ENCODE measurements at regions not wholly inside any gene's neighbourhood (a gene's known extent, or its start where the extent isn't known, plus 50 kb on each side); places are given as distances from the start of the nearest gene placed in this dataset.

DNA sequence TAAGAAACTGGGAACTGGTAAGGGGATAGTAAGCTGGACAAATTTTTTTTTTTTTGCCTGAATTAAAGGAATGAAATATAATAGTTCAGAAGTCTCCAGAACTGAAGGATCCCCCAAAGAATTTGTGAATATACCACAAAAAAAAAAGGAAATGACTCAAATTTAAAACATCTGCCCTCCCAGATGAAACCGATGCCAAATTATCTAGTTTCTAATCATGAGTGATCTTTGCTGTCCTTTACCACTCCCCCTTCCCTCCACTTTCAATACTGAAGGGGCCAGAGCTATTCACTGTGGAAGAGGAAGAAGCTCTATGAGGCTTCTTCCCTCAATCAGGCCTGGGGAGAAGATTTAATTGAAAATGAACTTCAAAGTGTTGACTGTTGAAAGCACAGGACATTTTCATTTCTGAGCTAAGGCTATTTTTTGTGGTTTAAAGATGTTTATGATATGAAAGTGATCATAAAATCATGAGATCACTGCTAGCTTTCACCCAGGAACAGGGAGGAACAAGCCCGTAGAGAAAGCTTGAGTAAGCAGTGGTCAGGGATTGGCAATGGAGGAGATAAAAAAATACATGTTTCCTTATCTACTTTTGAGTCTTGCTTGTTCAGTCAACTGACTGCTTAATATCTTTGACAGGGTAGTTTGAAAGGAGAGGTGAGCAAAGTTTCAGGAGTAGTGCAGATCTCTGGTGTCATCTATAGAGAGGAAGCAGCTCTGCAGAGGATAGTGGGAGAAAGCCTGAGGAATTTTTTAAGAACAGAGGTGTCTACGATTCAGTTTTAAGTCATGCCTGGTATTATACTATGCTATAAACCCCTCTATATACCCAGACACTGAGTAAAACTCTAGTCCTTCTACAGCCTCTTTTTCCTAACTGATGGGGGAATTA is 409.5 kb upstream of the FIGN start:
- no peak overlapping the region for H3K4me3 ChIP-seq (ENCODE audit: extremely low read depth in 1 of 4, insufficient read depth in 2 of 4, low read depth in 3 of 4, low read length in 4 of 4)
- H3K79me1 ChIP-seq (ENCODE audit: low read depth, low read length): no peaks in the 10 kb centered on the region
- ChIA-PET POLR2A (ENCODE audit: partially characterized antibody) (no interaction called here), CTCF (ENCODE audit: partially characterized antibody) (interaction anchor here (1.0 to 1.6 kb wide), 2 partner anchors 20 to 84 kb away, joined by 3 to 4 read pairs; no protein-coding TSS in a partner anchor)
- no peaks in the 10 kb centered on the region for H3K4me1 ChIP-seq (replicated peaks in 1 of 4; ENCODE audit: control insufficient read depth in 3 of 4, insufficient read depth in 4 of 4, low read length in 3 of 4)
- H3K23ac ChIP-seq (ENCODE audit: insufficient read length): no peak overlapping the region
- no peak for DNase-seq (ENCODE audit: low read depth in 1 of 2, low spot score in 2 of 2)
- no peak overlapping the region for H4K5ac ChIP-seq (ENCODE audit: insufficient read length, low read depth, low read length)
- 94% methylated on average over 3 of the region's 3 CpGs; no CpG with 5 or more reads in 1 of the 2 experiments for WGBS, 2 experiments (ENCODE audit: extremely low coverage in 1 of 2, insufficient coverage in 1 of 2, insufficient read length in 1 of 2, insufficient replicate concordance in 2 of 2, low coverage in 1 of 2, low lambda C conversion rate in 2 of 2, missing lambda C conversion rate in 1 of 2)
- no peaks in the 10 kb centered on the region for H3K27me3 ChIP-seq (replicated peaks in 1 of 4; ENCODE audit: control insufficient read depth in 3 of 4, extremely low read depth in 1 of 4, insufficient read depth in 3 of 4, low read length in 3 of 4)
- no peak overlapping the region for H2BK12ac ChIP-seq (ENCODE audit: low read depth, low read length)
- no peak overlapping the region for H3K56ac ChIP-seq (replicated peaks; ENCODE audit: insufficient read length, low read depth, low read length)
- no peak overlapping the region for H3K9ac ChIP-seq (replicated peaks in 1 of 4; ENCODE audit: extremely low read depth in 1 of 4, low read depth in 3 of 4, low read length in 3 of 4)
- no peak overlapping the region for H3K27ac ChIP-seq (ENCODE audit: low read depth, low read length)
- H2BK120ac ChIP-seq (replicated peaks; ENCODE audit: low read depth, low read length): no peak overlapping the region
- no peak overlapping the region for H2BK15ac ChIP-seq (ENCODE audit: low read length)
- no peak overlapping the region for H4K91ac ChIP-seq (replicated peaks; ENCODE audit: insufficient read length, low read length)
- H3K36me3 ChIP-seq (ENCODE audit: control insufficient read depth in 2 of 4, insufficient read depth in 4 of 4, low read length in 3 of 4): no peaks in the 10 kb centered on the region
- no peak overlapping the region for H2BK20ac ChIP-seq (ENCODE audit: low read length)
- H3K18ac ChIP-seq (ENCODE audit: extremely low read depth, low read length): no peak overlapping the region
- H3K79me2 ChIP-seq (ENCODE audit: control insufficient read depth in 1 of 2, insufficient read depth in 2 of 2, low read length in 2 of 2): no peaks in the 10 kb centered on the region
- no peak overlapping the region for H2AK5ac ChIP-seq (ENCODE audit: low read depth, low read length)
- no peak for FAIRE-seq
- no peak overlapping the region for H3K14ac ChIP-seq (ENCODE audit: insufficient read length)
- no peaks in the 10 kb centered on the region for H4K20me1 ChIP-seq (replicated peaks in 1 of 2; ENCODE audit: control insufficient read depth in 1 of 2, insufficient read depth in 2 of 2, low read length in 2 of 2)
- H2AFZ ChIP-seq (ENCODE audit: low read length): no peak overlapping the region
- no peak overlapping the region for H3K4ac ChIP-seq (replicated peaks; ENCODE audit: insufficient read length, low read depth, low read length)
- no peak overlapping the region for H4K8ac ChIP-seq (ENCODE audit: extremely low read depth, insufficient read depth, low read length)
- H3K9me3 ChIP-seq (ENCODE audit: insufficient read depth in 2 of 2, low read depth in 1 of 2, low read length in 1 of 2): no peaks in the 10 kb centered on the region; a peak in 1 of 4 replicates
- H3K4me2 ChIP-seq (ENCODE audit: insufficient read depth in 1 of 2, low read depth in 2 of 2, low read length in 2 of 2): no peak overlapping the region
- no peaks in the 10 kb centered on the region for H3K23me2 ChIP-seq (ENCODE audit: low read depth, low read length)
- no peak overlapping the region for H2BK5ac ChIP-seq (ENCODE audit: low read depth, low read length)
- TF ChIP-seq EGR1 (IDR thresholded peaks at IDR 0.05; ENCODE audit: borderline replicate concordance, low read depth, low read length) (no peak), CEBPB (IDR thresholded peaks at IDR 0.05; ENCODE audit: low read depth, low read length) (no peak), JUND (IDR thresholded peaks at IDR 0.05; ENCODE audit: low read length) (no peak), HDAC2 (IDR thresholded peaks at IDR 0.05; ENCODE audit: borderline replicate concordance in 1 of 2, low read depth in 2 of 2, low read length in 2 of 2) (no peak), BCL11A (IDR thresholded peaks at IDR 0.05; ENCODE audit: low read depth in 2 of 2, low read length in 2 of 2) (no peak), SP2 (IDR thresholded peaks at IDR 0.05; ENCODE audit: low read length) (no peak), SIRT6 (IDR thresholded peaks at IDR 0.05; ENCODE audit: low read length) (no peak), NRF1 (IDR thresholded peaks at IDR 0.05; ENCODE audit: low read depth, low read length) (no peak), TCF12 (IDR thresholded peaks at IDR 0.05; ENCODE audit: low read depth, low read length) (no peak), TAF1 (IDR thresholded peaks at IDR 0.05; ENCODE audit: low read depth, low read length) (no peak)
- TF ChIP-seq, protein P1, sequence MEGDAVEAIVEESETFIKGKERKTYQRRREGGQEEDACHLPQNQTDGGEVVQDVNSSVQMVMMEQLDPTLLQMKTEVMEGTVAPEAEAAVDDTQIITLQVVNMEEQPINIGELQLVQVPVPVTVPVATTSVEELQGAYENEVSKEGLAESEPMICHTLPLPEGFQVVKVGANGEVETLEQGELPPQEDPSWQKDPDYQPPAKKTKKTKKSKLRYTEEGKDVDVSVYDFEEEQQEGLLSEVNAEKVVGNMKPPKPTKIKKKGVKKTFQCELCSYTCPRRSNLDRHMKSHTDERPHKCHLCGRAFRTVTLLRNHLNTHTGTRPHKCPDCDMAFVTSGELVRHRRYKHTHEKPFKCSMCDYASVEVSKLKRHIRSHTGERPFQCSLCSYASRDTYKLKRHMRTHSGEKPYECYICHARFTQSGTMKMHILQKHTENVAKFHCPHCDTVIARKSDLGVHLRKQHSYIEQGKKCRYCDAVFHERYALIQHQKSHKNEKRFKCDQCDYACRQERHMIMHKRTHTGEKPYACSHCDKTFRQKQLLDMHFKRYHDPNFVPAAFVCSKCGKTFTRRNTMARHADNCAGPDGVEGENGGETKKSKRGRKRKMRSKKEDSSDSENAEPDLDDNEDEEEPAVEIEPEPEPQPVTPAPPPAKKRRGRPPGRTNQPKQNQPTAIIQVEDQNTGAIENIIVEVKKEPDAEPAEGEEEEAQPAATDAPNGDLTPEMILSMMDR (IDR thresholded peaks at IDR 0.05; ENCODE audit: control extremely low read depth in 1 of 3, insufficient read depth in 1 of 3, low read depth in 1 of 3, low read length in 3 of 3): no peak

Measured in H1 (cell line).